Sigmoid colon (tissue), 6 donors: ENCODE measurements at regions not wholly inside any gene's neighbourhood (a gene's known extent, or its start where the extent isn't known, plus 50 kb on each side); places are given as distances from the start of the nearest gene placed in this dataset.

Experiments
- DNase-seq: peaks from one replicate; pipeline ENCODE4 v3.0.0-alpha.2; 2019
- H3K27ac ChIP-seq, 4 donors: fragments of 200-600 bp; sonication (generic); one replicate each; pipeline ENCODE4 v1.5.1; 2016 to 2019; ENCODE audit warnings: mild to moderate bottlenecking in 1 of 4
- H3K27me3 ChIP-seq, 3 donors: fragments of 200-600 bp; sonication (generic); one replicate each; pipeline ENCODE4 v1.5.1; 2019; ENCODE audit warnings: mild to moderate bottlenecking in 1 of 3
- H3K36me3 ChIP-seq, 4 donors: fragments of 200-600 bp; sonication (generic); one replicate each; pipeline ENCODE4 v1.5.1; 2016 to 2019
- H3K4me1 ChIP-seq, 4 donors: fragments of 200-600 bp; sonication (generic); one replicate each; pipeline ENCODE4 v1.5.1; 2017 to 2019
- H3K4me3 ChIP-seq, 4 donors: fragments of 200-600 bp; sonication (generic); one replicate each; pipeline ENCODE4 v1.5.1; 2017 to 2019; ENCODE audit warnings: mild to moderate bottlenecking in 2 of 4, moderate library complexity in 1 of 4
- H3K9me3 ChIP-seq, 4 donors: fragments of 200-600 bp in 3 of 4; sonication (generic) in 3 of 4; one replicate each; pipeline versions ENCODE4 v1.5.1 to v1.6.1; 2013 to 2019
- EP300 ChIP-seq, 4 donors: sonication (generic); formaldehyde crosslinking; IDR thresholded peaks; one replicate each; pipeline ENCODE4 v1.6.1; 2017; ENCODE audit warnings: antibody characterized with exemption in 4 of 4
- POLR2A ChIP-seq, 2 donors: fragments of 450-650 bp; IDR thresholded peaks; one replicate each; pipeline ENCODE4 v1.6.1; 2016; ENCODE audit warnings: antibody characterized with exemption in 2 of 2, mild to moderate bottlenecking in 2 of 2, moderate library complexity in 2 of 2
- POLR2AphosphoS5 ChIP-seq, 4 donors: sonication (generic); formaldehyde crosslinking; IDR thresholded peaks; one replicate each; pipeline ENCODE4 v1.6.1; 2017; ENCODE audit warnings: antibody characterized with exemption in 4 of 4
- WGBS, 2 donors: extraction: QIAGEN DNeasy Blood & Tissue Kit; methylation state at CpG; one replicate each; pipeline ENCODE4 v1.1.7; 2013; 5-methylcytosine and 5-hydroxymethylcytosine counted together
- intact Hi-C: fragments of 100-400 bp; cut with DNase I; formaldehyde crosslinking; loops from one replicate; pipeline ENCODE4 v1.15.1; 2023
- TF ChIP-seq, protein P1 (sequence below), 4 experiments: fragments of 450-650 bp in 3 of 4; fragments of 200-600 bp in 1 of 4; IDR thresholded peaks; one replicate each; pipeline ENCODE4 v1.5.1; 2016 to 2019; ENCODE audit warnings: antibody characterized with exemption in 4 of 4, mild to moderate bottlenecking in 3 of 4, moderate library complexity in 2 of 4
- donor health status: healthy with polysubstance abuse.
- donor health status: healthy.

DNA sequence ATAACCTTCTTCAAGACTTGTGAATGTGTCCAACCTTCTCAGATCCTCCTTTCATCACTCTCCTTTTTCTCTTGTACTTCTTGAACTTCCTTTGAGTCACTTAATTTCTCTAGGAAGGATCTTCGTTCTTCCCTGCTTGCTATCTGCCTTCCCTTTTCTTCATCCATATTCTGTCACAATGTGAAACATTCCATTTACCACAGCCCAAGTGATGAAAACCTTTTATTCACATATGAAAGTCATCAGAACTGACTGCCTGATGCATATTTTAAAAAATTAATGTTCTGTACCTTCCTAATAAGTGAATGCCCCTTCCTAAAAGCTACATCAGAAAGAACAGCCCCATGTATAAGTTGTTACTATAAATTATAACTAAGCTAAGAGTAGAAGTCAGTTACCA, 520.4 kb upstream of the LUZP2 start:
- no peaks in the 10 kb centered on the region for H3K4me1 ChIP-seq
- no peak overlapping the region for H3K4me3 ChIP-seq
- intact Hi-C loops: no loop called here
- DNase-seq: no peak
- H3K36me3 ChIP-seq: no peaks in the 10 kb centered on the region
- no peaks in the 10 kb centered on the region for H3K27me3 ChIP-seq
- H3K27ac ChIP-seq: no peak overlapping the region
- 59 to 91% methylated on average over 1 of the region's 1 CpG for WGBS, 2 donors
- no peaks in the 10 kb centered on the region for H3K9me3 ChIP-seq
- TF ChIP-seq POLR2AphosphoS5 (IDR thresholded peaks at IDR 0.05) (no peak), POLR2A (IDR thresholded peaks at IDR 0.05) (no peak)
- TF ChIP-seq, protein P1, sequence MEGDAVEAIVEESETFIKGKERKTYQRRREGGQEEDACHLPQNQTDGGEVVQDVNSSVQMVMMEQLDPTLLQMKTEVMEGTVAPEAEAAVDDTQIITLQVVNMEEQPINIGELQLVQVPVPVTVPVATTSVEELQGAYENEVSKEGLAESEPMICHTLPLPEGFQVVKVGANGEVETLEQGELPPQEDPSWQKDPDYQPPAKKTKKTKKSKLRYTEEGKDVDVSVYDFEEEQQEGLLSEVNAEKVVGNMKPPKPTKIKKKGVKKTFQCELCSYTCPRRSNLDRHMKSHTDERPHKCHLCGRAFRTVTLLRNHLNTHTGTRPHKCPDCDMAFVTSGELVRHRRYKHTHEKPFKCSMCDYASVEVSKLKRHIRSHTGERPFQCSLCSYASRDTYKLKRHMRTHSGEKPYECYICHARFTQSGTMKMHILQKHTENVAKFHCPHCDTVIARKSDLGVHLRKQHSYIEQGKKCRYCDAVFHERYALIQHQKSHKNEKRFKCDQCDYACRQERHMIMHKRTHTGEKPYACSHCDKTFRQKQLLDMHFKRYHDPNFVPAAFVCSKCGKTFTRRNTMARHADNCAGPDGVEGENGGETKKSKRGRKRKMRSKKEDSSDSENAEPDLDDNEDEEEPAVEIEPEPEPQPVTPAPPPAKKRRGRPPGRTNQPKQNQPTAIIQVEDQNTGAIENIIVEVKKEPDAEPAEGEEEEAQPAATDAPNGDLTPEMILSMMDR (IDR thresholded peaks at IDR 0.05): no peak

DNA sequence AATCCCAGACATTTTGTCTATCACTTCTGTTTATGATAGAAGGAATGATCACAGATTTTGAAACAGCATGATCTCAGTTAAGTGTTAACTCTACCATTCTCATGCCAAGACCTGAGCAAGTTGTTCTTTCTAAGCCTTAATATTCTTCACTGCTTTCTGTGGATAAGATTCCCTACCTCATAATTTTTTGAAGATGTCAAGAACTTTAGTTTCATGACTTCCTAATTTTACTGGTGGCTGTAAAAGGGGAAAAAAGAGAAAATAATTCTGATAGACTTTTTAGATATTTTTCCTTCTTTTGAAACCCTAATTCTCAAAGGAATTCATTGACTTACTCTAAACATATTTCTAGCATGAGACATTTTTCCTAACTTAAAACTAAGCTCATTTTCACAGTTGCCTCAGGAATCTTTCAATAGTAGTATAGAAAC, 520.0 kb upstream of the LUZP2 start:
- Histone ChIP-seq H3K27me3 (no peaks in the 10 kb centered on the region), H3K36me3 (no peaks in the 10 kb centered on the region), H3K4me1 (no peaks in the 10 kb centered on the region), H3K27ac (no peak overlapping the region), H3K4me3 (no peak overlapping the region), H3K9me3 (no peaks in the 10 kb centered on the region)
- intact Hi-C loops: no loop called here
- TF ChIP-seq EP300 (IDR thresholded peaks at IDR 0.05): no peak
- no peak for TF ChIP-seq POLR2AphosphoS5 (IDR thresholded peaks at IDR 0.05)
- TF ChIP-seq, protein P1 (IDR thresholded peaks at IDR 0.05): no peak
- no peak for TF ChIP-seq POLR2A (IDR thresholded peaks at IDR 0.05)
- no peak for DNase-seq

DNA sequence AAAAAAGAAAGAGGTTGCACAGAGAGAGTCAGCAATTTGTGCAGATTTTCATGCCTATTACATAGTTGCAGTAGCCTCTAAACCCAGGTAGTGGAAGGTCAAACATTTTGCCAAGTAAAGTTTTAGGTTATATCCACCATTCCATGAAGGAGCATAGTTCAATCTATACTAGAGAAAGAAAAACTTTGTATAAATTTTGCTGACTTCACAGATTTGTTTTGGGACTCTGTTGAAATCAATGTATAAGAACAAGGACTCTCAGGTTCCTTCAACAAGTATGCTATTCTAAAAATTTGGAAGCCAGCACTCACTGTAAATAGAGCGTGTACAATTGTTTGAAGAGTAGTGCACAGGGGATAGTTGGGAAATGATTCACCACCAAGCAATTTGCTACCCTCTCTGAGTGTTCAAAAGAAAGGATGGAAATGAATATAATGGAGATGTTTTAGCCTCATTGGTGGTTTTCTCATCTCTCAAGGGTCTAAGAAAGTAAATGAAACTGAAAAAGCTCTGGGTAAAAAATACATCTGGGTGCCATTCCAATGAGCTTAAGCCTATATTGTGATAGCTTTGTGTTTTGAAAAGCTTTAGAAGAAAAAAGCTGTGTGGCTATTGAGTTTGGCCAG, 508.4 kb upstream of the LUZP2 start:
- Histone ChIP-seq H3K36me3 (no peaks in the 10 kb centered on the region), H3K4me3 (no peak overlapping the region), H3K27ac (no peak overlapping the region), H3K27me3 (no peaks in the 10 kb centered on the region), H3K9me3 (no peaks in the 10 kb centered on the region), H3K4me1 (peaks cover 0 to 5% (median 2%) of the 10 kb centered on the region in 4 donors)
- WGBS, 2 donors: 79 to 87% methylated on average over 1 of the region's 1 CpG
- no peak for DNase-seq
- intact Hi-C loops: no loop called here
- TF ChIP-seq EP300 (IDR thresholded peaks at IDR 0.05) (no peak), POLR2AphosphoS5 (IDR thresholded peaks at IDR 0.05) (no peak), POLR2A (IDR thresholded peaks at IDR 0.05) (no peak)
- TF ChIP-seq, protein P1 (IDR thresholded peaks at IDR 0.05): no peak

DNA sequence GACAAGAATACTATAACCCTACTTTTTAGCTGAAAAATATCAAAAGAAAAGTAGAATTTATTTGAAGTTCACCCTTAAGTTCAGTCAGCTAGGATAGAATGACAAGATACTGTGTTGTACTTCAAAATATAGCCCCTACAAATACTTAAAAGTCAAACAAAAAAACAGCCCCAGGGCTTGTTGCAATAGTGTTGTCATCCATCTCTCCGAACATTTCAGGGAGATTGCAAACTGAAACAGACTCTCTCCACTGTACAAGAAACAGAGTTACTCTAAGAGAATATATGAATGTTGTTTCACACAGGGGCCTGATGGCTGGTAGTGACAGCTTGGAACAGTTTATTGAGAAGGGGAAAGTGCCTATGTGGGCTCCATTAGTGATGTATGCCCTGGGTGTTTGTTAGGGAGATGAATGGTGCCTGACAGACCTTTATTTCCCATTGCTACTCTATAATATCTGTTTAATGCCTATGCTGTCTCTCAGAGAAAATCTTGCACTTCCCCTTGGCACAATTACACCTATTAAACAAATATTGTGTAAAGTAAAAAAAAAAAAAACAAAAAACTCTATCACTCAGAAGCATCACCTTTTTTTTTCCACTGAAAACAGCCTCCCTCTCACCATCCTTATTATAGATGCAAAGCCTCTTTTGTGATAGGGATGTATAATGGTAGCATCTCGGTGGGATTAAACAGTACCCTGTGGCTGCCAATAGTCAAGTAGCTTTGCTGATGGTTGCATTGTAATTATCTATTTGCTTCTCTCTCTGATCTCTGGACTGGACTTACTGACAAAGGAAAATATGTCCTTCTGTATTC, 506.3 kb upstream of the LUZP2 start:
- TF ChIP-seq POLR2A (IDR thresholded peaks at IDR 0.05) (no peak), POLR2AphosphoS5 (IDR thresholded peaks at IDR 0.05) (no peak), EP300 (IDR thresholded peaks at IDR 0.05) (no peak)
- TF ChIP-seq, protein P1 (IDR thresholded peaks at IDR 0.05): no peak
- no peak for DNase-seq
- intact Hi-C loops: no loop called here
- Histone ChIP-seq H3K27me3 (no peaks in the 10 kb centered on the region), H3K27ac (no peak overlapping the region), H3K36me3 (no peaks in the 10 kb centered on the region), H3K9me3 (no peaks in the 10 kb centered on the region), H3K4me3 (no peak overlapping the region), H3K4me1 (peaks cover 0 to 5% (median 0%) of the 10 kb centered on the region in 4 donors)
- 69 to 80% methylated on average over 2 of the region's 2 CpGs for WGBS, 2 donors
